Embryonic facial prominence (tissue), 1 donor: ENCODE measurements at regions not wholly inside any gene's neighbourhood (a gene's known extent, or its start where the extent isn't known, plus 50 kb on each side); places are given as distances from the start of the nearest gene placed in this dataset.
"Not testable (repeated sequence)": the region's sequence is repeated elsewhere in the genome, so short reads cannot be mapped to it uniquely, and the experiment has no call there.

Experiments used
- DNase-seq: peaks from one replicate; pipeline ENCODE4 v3.0.0-alpha.2; 2016; ENCODE audit errors: extremely low spot score

GRCh38 chr2:36302911-36303310 is 52.7 kb upstream of the CRIM1 start:
- no peak for DNase-seq

- DNase-seq = no peak
Observed at GRCh38 chr2:36301843-36302242, 53.7 kb upstream of the CRIM1 start.

- no peak for DNase-seq
Observed at GRCh38 chr2:36300697-36301096, 54.9 kb upstream of the CRIM1 start.

- no peak for DNase-seq
Observed at GRCh38 chr2:36296798-36297197, 58.8 kb upstream of the CRIM1 start.

- DNase-seq = no peak
Observed at GRCh38 chr2:36294316-36294721, 61.3 kb upstream of the CRIM1 start.

GRCh38 chr2:36290306-36290856 is 65.2 kb upstream of the CRIM1 start:
- no peak for DNase-seq

GRCh38 chr2:36289731-36290130 is 65.8 kb upstream of the CRIM1 start:
- no peak for DNase-seq

- no peak for DNase-seq
Observed at GRCh38 chr2:36287363-36288275, 68.0 kb upstream of the CRIM1 start.

GRCh38 chr2:36279506-36279905 is 76.1 kb upstream of the CRIM1 start:
- DNase-seq = not testable (repeated sequence)

- no peak for DNase-seq
Observed at GRCh38 chr2:36277881-36278523, 77.6 kb upstream of the CRIM1 start.

- DNase-seq = no peak
Observed at GRCh38 chr2:36277146-36277808, 78.3 kb upstream of the CRIM1 start.

GRCh38 chr2:36271266-36271665 is 84.3 kb upstream of the CRIM1 start:
- no peak for DNase-seq

- DNase-seq = no peak
Observed at GRCh38 chr2:36270758-36271157, 84.8 kb upstream of the CRIM1 start.

- no peak for DNase-seq
Observed at GRCh38 chr2:36267194-36267593, 88.4 kb upstream of the CRIM1 start.

- DNase-seq = no peak
Observed at GRCh38 chr2:36266536-36267121, 88.9 kb upstream of the CRIM1 start.

- no peak for DNase-seq
Observed at GRCh38 chr2:36262581-36262980, 93.0 kb upstream of the CRIM1 start.

- no peak for DNase-seq
Observed at GRCh38 chr2:36255863-36256262, 99.7 kb upstream of the CRIM1 start.

- DNase-seq = no peak
Observed at GRCh38 chr2:36253086-36253485, 102.5 kb upstream of the CRIM1 start.

GRCh38 chr2:36246320-36246990 is 109.1 kb upstream of the CRIM1 start:
- DNase-seq = no peak

- DNase-seq = no peak
Observed at GRCh38 chr2:36245651-36246050, 109.9 kb upstream of the CRIM1 start.

- DNase-seq = no peak
Observed at GRCh38 chr2:36238106-36238505, 117.5 kb upstream of the CRIM1 start.
